HG02885 (cell line): ENCODE measurements at regions not wholly inside any gene's neighbourhood (a gene's known extent, or its start where the extent isn't known, plus 50 kb on each side); places are given as distances from the start of the nearest gene placed in this dataset.

Source experiments
- ATAC-seq: cut with Tn5 transposase; IDR thresholded peaks from one replicate; pipeline ENCODE4 v1.9.1; 2021; ENCODE audit warnings: mild to moderate bottlenecking; ENCODE audit not compliant: unreplicated experiment, poor library complexity

- no peak for ATAC-seq
Observed at GRCh38 chr18:7288544-7288943, 57.7 kb downstream of the LRRC30 start.

- ATAC-seq, result no peak
Observed at GRCh38 chr18:7290077-7290476, 59.2 kb downstream of the LRRC30 start.

- ATAC-seq, result no peak
Observed at GRCh38 chr18:7291046-7291445, 60.2 kb downstream of the LRRC30 start.

GRCh38 chr18:7298149-7298548 lies 67.3 kb downstream of the LRRC30 start:
- no peak for ATAC-seq

GRCh38 chr18:7301094-7301493 lies 70.2 kb downstream of the LRRC30 start:
- ATAC-seq, result no peak

GRCh38 chr18:7303316-7304060 lies 72.6 kb downstream of the LRRC30 start:
- no peak for ATAC-seq

GRCh38 chr18:7304061-7304370 lies 73.1 kb downstream of the LRRC30 start:
- ATAC-seq, result no peak

- no peak for ATAC-seq
Observed at GRCh38 chr18:7305416-7305815, 74.5 kb downstream of the LRRC30 start.

- ATAC-seq, result no peak
Observed at GRCh38 chr18:7307030-7307429, 76.1 kb downstream of the LRRC30 start.

GRCh38 chr18:7307526-7307925 lies 76.6 kb downstream of the LRRC30 start:
- ATAC-seq, result no peak

GRCh38 chr18:7317804-7318231 lies 86.9 kb downstream of the LRRC30 start:
- no peak for ATAC-seq

GRCh38 chr18:7319161-7319560 lies 88.3 kb downstream of the LRRC30 start:
- no peak for ATAC-seq

- ATAC-seq, result no peak
Observed at GRCh38 chr18:7321831-7322230, 90.9 kb downstream of the LRRC30 start.

- no peak for ATAC-seq
Observed at GRCh38 chr18:7322817-7323485, 92.1 kb downstream of the LRRC30 start.

GRCh38 chr18:7325126-7325430 lies 94.2 kb downstream of the LRRC30 start:
- ATAC-seq, result no peak

- no peak for ATAC-seq
Observed at GRCh38 chr18:7329016-7329415, 98.1 kb downstream of the LRRC30 start.

- ATAC-seq, result no peak
Observed at GRCh38 chr18:7332452-7332851, 101.6 kb downstream of the LRRC30 start.

GRCh38 chr18:7333025-7333562 lies 102.2 kb downstream of the LRRC30 start:
- ATAC-seq, result no peak

- no peak for ATAC-seq
Observed at GRCh38 chr18:7334973-7335568, 104.2 kb downstream of the LRRC30 start.

GRCh38 chr18:7336623-7337022 lies 105.7 kb downstream of the LRRC30 start:
- ATAC-seq, result no peak

GRCh38 chr18:7338846-7339245 lies 108.0 kb downstream of the LRRC30 start:
- ATAC-seq, result no peak
